22Rv1 (cell line): ENCODE measurements at regions not wholly inside any gene's neighbourhood (a gene's known extent, or its start where the extent isn't known, plus 50 kb on each side); places are given as distances from the start of the nearest gene placed in this dataset.

Source experiments
- CTCF ChIP-seq: fragments of 450-650 bp; IDR thresholded peaks from 2 replicates; pipeline ENCODE4 v1.5.1; 2017; ENCODE audit warnings: mild to moderate bottlenecking
- ZFX ChIP-seq: fragments of 450-650 bp; IDR thresholded peaks from 2 replicates; pipeline ENCODE4 v1.6.1; 2017; ENCODE audit warnings: antibody characterized with exemption, borderline replicate concordance

- no peak for TF ChIP-seq CTCF
- TF ChIP-seq ZFX = no peak
These were observed 56.9 kb upstream of the SMIM23 start for GRCh38 chr5:171728686-171729085.
